SU-DHL-6 (cell line): ENCODE measurements at regions not wholly inside any gene's neighbourhood (a gene's known extent, or its start where the extent isn't known, plus 50 kb on each side); places are given as distances from the start of the nearest gene placed in this dataset.

Source experiments
- CTCF ChIP-seq: fragments of 200-600 bp; sonication (generic); IDR thresholded peaks from one replicate; pipeline ENCODE4 v1.5.1; 2017; ENCODE audit warnings: antibody characterized with exemption, mild to moderate bottlenecking, low read length, moderate library complexity; ENCODE audit not compliant: insufficient read depth, poor library complexity, severe bottlenecking
- EZH2phosphoT487 ChIP-seq: fragments of 200-600 bp; sonication (generic), shearing (Covaris generic); conservative IDR thresholded peaks from 2 replicates; pipeline ENCODE4 v1.6.1; 2018; ENCODE audit warnings: mild to moderate bottlenecking, antibody characterized with exemption, low read length, moderate library complexity, mixed read lengths

GRCh38 chr10:62647375-62648092, 157.0 kb upstream of the ADO start:
- TF ChIP-seq CTCF (no peak), EZH2phosphoT487 (no peak)
